ENCODE measurements at regions not wholly inside any gene's neighbourhood (a gene's known extent, or its start where the extent isn't known, plus 50 kb on each side); places are given as distances from the start of the nearest gene placed in this dataset.

DNA sequence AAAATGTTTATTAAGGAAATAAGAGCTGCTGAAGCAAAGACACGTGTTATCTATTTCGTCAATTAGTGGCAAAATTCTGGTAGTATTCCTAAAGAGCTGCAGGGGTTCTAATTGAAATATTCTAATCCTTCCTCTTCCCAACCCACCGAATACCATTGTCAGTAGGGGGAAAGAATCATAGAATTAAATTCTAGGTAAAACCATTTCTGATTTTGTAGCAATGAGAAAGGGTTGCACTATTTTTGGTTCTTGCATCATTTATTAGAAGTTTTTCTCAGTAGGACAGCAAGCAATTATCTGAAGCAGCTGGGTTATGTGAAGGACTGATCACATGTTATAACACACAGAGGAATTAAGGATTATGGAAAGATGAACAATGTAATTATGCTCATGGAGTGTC, 80.3 kb upstream of the SEMA6A start:
- no peak for FAIRE-seq
- TF ChIP-seq TAF1 (IDR thresholded peaks at IDR 0.05; ENCODE audit: borderline replicate concordance, low read depth, low read length) (no peak), POLR2A (IDR thresholded peaks at IDR 0.05; ENCODE audit: low read depth, low read length) (no peak)
- no peak for DNase-seq (ENCODE audit: insufficient read length)

GRCh38 chr5:116652903-116653302, 78.3 kb upstream of the SEMA6A start:
- DNase-seq (ENCODE audit: insufficient read length) (no peak), FAIRE-seq (no peak)
- TF ChIP-seq POLR2A (IDR thresholded peaks at IDR 0.05; ENCODE audit: low read depth, low read length) (no peak), POLR2AphosphoS5 (IDR thresholded peaks at IDR 0.05; ENCODE audit: low read depth, low read length) (no peak), TAF1 (IDR thresholded peaks at IDR 0.05; ENCODE audit: borderline replicate concordance, low read depth, low read length) (no peak)

DNA sequence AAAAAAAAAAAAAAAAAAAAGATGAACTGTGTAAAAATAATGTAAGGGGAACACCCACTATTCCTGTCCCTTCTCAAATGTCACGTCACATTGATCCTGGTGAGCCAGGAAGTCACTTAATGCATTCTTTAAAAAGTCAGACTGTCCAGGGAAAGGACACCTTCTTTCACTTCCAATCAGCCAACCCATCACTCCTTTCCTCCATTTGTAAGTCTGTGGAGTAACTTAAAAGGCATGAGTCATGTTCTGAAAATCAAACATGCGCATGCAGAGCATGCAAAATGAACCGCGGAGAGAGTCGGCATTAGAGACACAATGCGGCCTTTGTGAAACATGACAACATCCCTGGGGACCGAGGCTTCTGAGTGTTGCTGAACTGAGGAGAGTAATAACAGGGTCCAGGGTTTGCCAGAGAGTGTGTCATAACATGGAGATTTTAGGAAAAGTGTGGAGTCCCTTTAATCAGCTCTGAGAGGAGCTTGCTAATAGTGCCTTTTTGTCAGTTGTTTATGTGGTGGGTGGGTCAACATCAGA, 77.6 kb upstream of the SEMA6A start:
- peak; percentile 91 for FAIRE-seq
- DNase-seq (ENCODE audit: insufficient read length), result no peak
- TF ChIP-seq POLR2A (IDR thresholded peaks at IDR 0.05; ENCODE audit: low read depth, low read length), result no peak
- TF ChIP-seq TAF1 (IDR thresholded peaks at IDR 0.05; ENCODE audit: borderline replicate concordance, low read depth, low read length), result no peak
- no peak for TF ChIP-seq POLR2AphosphoS5 (IDR thresholded peaks at IDR 0.05; ENCODE audit: low read depth, low read length)

- TF ChIP-seq POLR2AphosphoS5 (IDR thresholded peaks at IDR 0.05; ENCODE audit: low read depth, low read length) (no peak), TAF1 (IDR thresholded peaks at IDR 0.05; ENCODE audit: borderline replicate concordance, low read depth, low read length) (no peak), POLR2A (IDR thresholded peaks at IDR 0.05; ENCODE audit: low read depth, low read length) (no peak)
- DNase-seq (ENCODE audit: insufficient read length) (no peak), FAIRE-seq (peak; percentile 27)
These were observed 77.0 kb upstream of the SEMA6A start for GRCh38 chr5:116651653-116652052.

GRCh38 chr5:116650964-116651363, 76.3 kb upstream of the SEMA6A start:
- DNase-seq (ENCODE audit: insufficient read length) (no peak), FAIRE-seq (peak; percentile 27)
- TF ChIP-seq POLR2AphosphoS5 (IDR thresholded peaks at IDR 0.05; ENCODE audit: low read depth, low read length) (no peak), POLR2A (IDR thresholded peaks at IDR 0.05; ENCODE audit: low read depth, low read length) (no peak), TAF1 (IDR thresholded peaks at IDR 0.05; ENCODE audit: borderline replicate concordance, low read depth, low read length) (no peak)

GRCh38 chr5:116650544-116650943, 75.9 kb upstream of the SEMA6A start:
- DNase-seq (ENCODE audit: insufficient read length) (no peak), FAIRE-seq (no peak)
- TF ChIP-seq POLR2A (IDR thresholded peaks at IDR 0.05; ENCODE audit: low read depth, low read length) (no peak), POLR2AphosphoS5 (IDR thresholded peaks at IDR 0.05; ENCODE audit: low read depth, low read length) (no peak), TAF1 (IDR thresholded peaks at IDR 0.05; ENCODE audit: borderline replicate concordance, low read depth, low read length) (no peak)

DNA sequence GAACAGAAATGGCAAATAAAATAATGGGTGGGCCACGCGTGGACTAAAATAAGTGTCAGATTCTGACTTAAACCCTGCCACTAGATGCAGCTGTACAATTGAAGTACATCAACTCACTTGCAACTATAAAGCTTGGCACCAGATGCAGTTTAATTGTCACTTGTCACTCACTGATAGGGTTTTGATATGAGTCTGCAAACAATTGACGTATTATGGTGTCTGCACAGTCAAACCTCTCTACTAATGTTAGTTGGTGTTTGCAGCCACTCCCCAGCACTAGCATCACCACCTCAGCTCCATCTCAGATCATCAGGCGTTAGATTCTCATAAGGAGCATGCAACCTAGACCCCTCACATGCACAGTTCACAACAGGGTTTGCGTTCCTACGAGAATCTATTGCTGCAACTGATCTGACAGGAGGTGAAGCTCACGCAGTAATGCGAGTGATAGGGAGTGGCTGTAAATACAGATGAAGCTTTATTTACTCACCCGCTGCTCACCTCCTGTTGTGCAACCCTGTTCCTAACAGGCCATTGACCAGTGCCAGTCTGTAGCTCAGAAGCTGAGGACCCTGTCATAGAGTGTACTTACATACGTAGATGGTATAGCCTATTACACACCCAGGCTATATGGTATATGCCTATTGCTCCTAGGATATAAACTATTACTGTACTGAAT, 72.1 kb upstream of the SEMA6A start:
- TF ChIP-seq POLR2A (IDR thresholded peaks at IDR 0.05; ENCODE audit: low read depth, low read length) (no peak), POLR2AphosphoS5 (IDR thresholded peaks at IDR 0.05; ENCODE audit: low read depth, low read length) (no peak), TAF1 (IDR thresholded peaks at IDR 0.05; ENCODE audit: borderline replicate concordance, low read depth, low read length) (no peak)
- DNase-seq (ENCODE audit: insufficient read length) (no peak), FAIRE-seq (no peak)

- TF ChIP-seq POLR2AphosphoS5 (IDR thresholded peaks at IDR 0.05; ENCODE audit: low read depth, low read length), result no peak
- FAIRE-seq (peak; percentile 51), DNase-seq (ENCODE audit: insufficient read length) (no peak)
These were observed 71.0 kb upstream of the SEMA6A start for GRCh38 chr5:116645627-116646026.

DNA sequence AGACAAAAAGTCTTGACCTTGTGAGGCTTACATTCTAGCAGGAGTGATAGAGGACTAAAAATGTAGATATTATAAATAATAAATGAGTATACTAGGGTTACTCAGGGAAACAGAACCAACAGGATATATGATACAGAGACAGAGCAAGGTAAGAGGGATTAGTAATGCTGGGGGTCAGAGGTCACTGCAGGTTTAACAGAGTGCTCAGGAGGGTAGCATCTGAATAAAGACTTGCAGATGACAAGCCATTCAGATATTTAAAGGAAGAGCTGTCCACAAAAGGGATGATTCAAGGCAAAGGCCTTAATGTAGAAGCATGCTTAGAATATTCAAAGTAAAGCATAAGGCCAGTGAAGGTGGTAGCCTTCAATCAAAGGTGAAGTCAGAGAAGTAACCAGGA, 65.6 kb upstream of the SEMA6A start:
- DNase-seq (ENCODE audit: insufficient read length) (no peak), FAIRE-seq (no peak)
- TF ChIP-seq TAF1 (IDR thresholded peaks at IDR 0.05; ENCODE audit: borderline replicate concordance, low read depth, low read length), result no peak
- TF ChIP-seq POLR2AphosphoS5 (IDR thresholded peaks at IDR 0.05; ENCODE audit: low read depth, low read length), result no peak
- TF ChIP-seq POLR2A (IDR thresholded peaks at IDR 0.05; ENCODE audit: low read depth, low read length), result no peak

GRCh38 chr5:116637149-116637740, 62.6 kb upstream of the SEMA6A start:
- FAIRE-seq, result peak; percentile 70
- no peak for TF ChIP-seq TAF1 (IDR thresholded peaks at IDR 0.05; ENCODE audit: borderline replicate concordance, low read depth, low read length)
- no peak for TF ChIP-seq POLR2A (IDR thresholded peaks at IDR 0.05; ENCODE audit: low read depth, low read length)
- TF ChIP-seq POLR2AphosphoS5 (IDR thresholded peaks at IDR 0.05; ENCODE audit: low read depth, low read length), result no peak
- DNase-seq (ENCODE audit: insufficient read length), result no peak

- DNase-seq (ENCODE audit: insufficient read length) (no peak), FAIRE-seq (peak; percentile 27)
- TF ChIP-seq TAF1 (IDR thresholded peaks at IDR 0.05; ENCODE audit: borderline replicate concordance, low read depth, low read length) (no peak), POLR2A (IDR thresholded peaks at IDR 0.05; ENCODE audit: low read depth, low read length) (no peak), POLR2AphosphoS5 (IDR thresholded peaks at IDR 0.05; ENCODE audit: low read depth, low read length) (no peak)
These were observed 58.3 kb upstream of the SEMA6A start for GRCh38 chr5:116632890-116633289.

DNA sequence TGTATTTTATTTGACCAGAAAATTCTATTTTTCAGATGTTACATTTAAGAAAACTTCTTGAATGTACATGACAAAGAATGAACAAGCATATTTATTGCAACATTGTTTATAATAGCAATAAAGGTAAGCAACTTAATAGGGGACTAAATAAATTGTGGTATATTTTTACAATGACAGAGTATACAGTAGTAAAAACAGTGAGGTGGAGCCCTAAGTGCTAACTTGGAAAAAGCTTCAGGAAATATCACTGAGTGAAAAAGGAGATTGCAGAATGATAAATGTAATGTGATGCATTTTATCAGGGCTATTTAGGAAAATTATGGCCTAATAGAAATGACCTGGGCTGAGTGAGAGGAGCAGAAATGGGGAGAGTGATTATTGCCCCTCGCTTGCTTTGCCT, 56.5 kb upstream of the SEMA6A start:
- FAIRE-seq, result no peak
- TF ChIP-seq TAF1 (IDR thresholded peaks at IDR 0.05; ENCODE audit: borderline replicate concordance, low read depth, low read length), result no peak
- no peak for TF ChIP-seq POLR2A (IDR thresholded peaks at IDR 0.05; ENCODE audit: low read depth, low read length)
- no peak for TF ChIP-seq POLR2AphosphoS5 (IDR thresholded peaks at IDR 0.05; ENCODE audit: low read depth, low read length)
- no peak for DNase-seq (ENCODE audit: insufficient read length)

Data from GM12892 (cell line).